Breast epithelium (tissue), 3 donors: ENCODE measurements at regions not wholly inside any gene's neighbourhood (a gene's known extent, or its start where the extent isn't known, plus 50 kb on each side); places are given as distances from the start of the nearest gene placed in this dataset.

Source experiments
- POLR2A ChIP-seq: fragments of 450-650 bp; IDR thresholded peaks from one replicate; pipeline ENCODE4 v1.6.1; 2016; ENCODE audit warnings: antibody characterized with exemption, mild to moderate bottlenecking, moderate library complexity
- TF ChIP-seq, protein P1 (sequence below), 3 donors: fragments of 450-650 bp; IDR thresholded peaks; one replicate each; pipeline ENCODE4 v1.5.1; 2016 to 2017; ENCODE audit warnings: antibody characterized with exemption in 3 of 3, mild to moderate bottlenecking in 3 of 3, moderate library complexity in 3 of 3

DNA sequence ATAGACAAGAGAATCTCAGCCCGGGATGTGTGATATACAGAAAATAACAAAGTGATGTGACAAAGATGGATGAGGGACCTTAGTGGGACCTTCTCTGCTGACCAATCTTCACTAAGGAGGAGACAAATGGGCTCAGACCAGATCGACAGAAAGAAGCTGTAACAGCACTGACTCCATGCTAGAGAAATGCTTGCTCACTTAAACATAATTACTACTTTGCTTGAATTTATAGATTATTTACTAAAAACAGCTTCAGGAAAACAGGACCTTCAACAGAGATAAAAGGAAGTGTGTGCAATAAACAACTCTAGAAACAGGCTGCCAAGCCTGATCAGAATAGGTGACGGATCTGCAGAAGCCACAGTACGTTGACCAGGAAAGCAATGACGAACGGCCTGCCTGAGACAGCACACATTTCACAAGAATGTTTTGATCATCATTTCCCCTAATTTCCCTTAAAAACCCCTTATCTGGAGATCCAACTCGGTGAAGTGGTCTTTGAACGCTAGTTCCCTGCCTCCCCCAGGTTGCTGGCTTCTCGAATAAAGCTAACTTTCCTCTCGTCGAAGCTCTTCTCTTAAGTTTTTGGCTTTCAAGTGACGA lies 98.4 kb upstream of the STEAP1B start:
- TF ChIP-seq, protein P1, sequence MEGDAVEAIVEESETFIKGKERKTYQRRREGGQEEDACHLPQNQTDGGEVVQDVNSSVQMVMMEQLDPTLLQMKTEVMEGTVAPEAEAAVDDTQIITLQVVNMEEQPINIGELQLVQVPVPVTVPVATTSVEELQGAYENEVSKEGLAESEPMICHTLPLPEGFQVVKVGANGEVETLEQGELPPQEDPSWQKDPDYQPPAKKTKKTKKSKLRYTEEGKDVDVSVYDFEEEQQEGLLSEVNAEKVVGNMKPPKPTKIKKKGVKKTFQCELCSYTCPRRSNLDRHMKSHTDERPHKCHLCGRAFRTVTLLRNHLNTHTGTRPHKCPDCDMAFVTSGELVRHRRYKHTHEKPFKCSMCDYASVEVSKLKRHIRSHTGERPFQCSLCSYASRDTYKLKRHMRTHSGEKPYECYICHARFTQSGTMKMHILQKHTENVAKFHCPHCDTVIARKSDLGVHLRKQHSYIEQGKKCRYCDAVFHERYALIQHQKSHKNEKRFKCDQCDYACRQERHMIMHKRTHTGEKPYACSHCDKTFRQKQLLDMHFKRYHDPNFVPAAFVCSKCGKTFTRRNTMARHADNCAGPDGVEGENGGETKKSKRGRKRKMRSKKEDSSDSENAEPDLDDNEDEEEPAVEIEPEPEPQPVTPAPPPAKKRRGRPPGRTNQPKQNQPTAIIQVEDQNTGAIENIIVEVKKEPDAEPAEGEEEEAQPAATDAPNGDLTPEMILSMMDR (IDR thresholded peaks at IDR 0.05): no peak
- TF ChIP-seq POLR2A: no peak
